Mesendoderm (in vitro differentiated cells): ENCODE measurements at regions not wholly inside any gene's neighbourhood (a gene's known extent, or its start where the extent isn't known, plus 50 kb on each side); places are given as distances from the start of the nearest gene placed in this dataset.

Experiments
- DNase-seq: peaks from one replicate; pipeline ENCODE4 v3.0.0; 2013
- H2AK5ac ChIP-seq: 2 replicates; pipeline ENCODE4 v1.6.1; 2013; ENCODE audit warnings: low read length, inconsistent platforms
- H2BK120ac ChIP-seq: 2 replicates; pipeline ENCODE4 v1.6.1; 2013; ENCODE audit warnings: low read depth, mild to moderate bottlenecking, low read length, moderate library complexity, mixed read lengths
- H2BK15ac ChIP-seq: replicated peaks from 2 replicates; pipeline ENCODE4 v1.6.1; 2013; ENCODE audit warnings: low read depth, mild to moderate bottlenecking, moderate library complexity
- H2BK5ac ChIP-seq: 2 replicates; pipeline ENCODE4 v1.6.1; 2013; ENCODE audit warnings: low read length, inconsistent platforms
- H3K18ac ChIP-seq: 2 replicates; pipeline ENCODE4 v1.6.1; 2013; ENCODE audit warnings: mild to moderate bottlenecking, low read length, mixed read lengths
- H3K23ac ChIP-seq: one replicate; pipeline ENCODE4 v1.6.1; 2013; ENCODE audit warnings: low read length
- H3K27ac ChIP-seq: 2 replicates; pipeline ENCODE4 v1.5.1; 2013; ENCODE audit warnings: low read depth, mild to moderate bottlenecking, inconsistent platforms, low read length, moderate library complexity
- H3K27me3 ChIP-seq: 2 replicates; pipeline ENCODE4 v1.6.1; 2013; ENCODE audit warnings: low read length, control low read depth, mild to moderate bottlenecking, inconsistent platforms; ENCODE audit not compliant: insufficient read depth, poor library complexity
- H3K36me3 ChIP-seq: 2 replicates; pipeline ENCODE4 v1.6.1; 2013; ENCODE audit warnings: low read length, inconsistent platforms; ENCODE audit not compliant: control insufficient read depth, insufficient read depth
- H3K4ac ChIP-seq: one replicate; pipeline ENCODE4 v1.6.1; 2013; ENCODE audit warnings: low read depth, mild to moderate bottlenecking, low read length, moderate library complexity
- H3K4me1 ChIP-seq: 2 replicates; pipeline ENCODE4 v1.6.1; 2013; ENCODE audit warnings: low read depth, low read length, inconsistent platforms; ENCODE audit not compliant: control insufficient read depth
- H3K4me2 ChIP-seq: 2 replicates; pipeline ENCODE4 v1.6.1; 2013; ENCODE audit warnings: low read length
- H3K4me3 ChIP-seq: 2 replicates; pipeline ENCODE4 v1.5.1; 2013; ENCODE audit warnings: mild to moderate bottlenecking, low read length
- H3K56ac ChIP-seq: one replicate; pipeline ENCODE4 v1.6.1; 2013; ENCODE audit warnings: low read length
- H3K79me1 ChIP-seq: 2 replicates; pipeline ENCODE4 v1.6.1; 2013; ENCODE audit warnings: low read length, inconsistent platforms
- H3K79me2 ChIP-seq: 2 replicates; pipeline ENCODE4 v1.6.1; 2013; ENCODE audit warnings: mild to moderate bottlenecking, low read length; ENCODE audit not compliant: control insufficient read depth, insufficient read depth
- H3K9ac ChIP-seq: 2 replicates; pipeline ENCODE4 v1.6.1; 2013; ENCODE audit warnings: low read length, inconsistent platforms
- H4K5ac ChIP-seq: one replicate; pipeline ENCODE4 v1.6.1; 2013; ENCODE audit warnings: low read length
- H4K8ac ChIP-seq: one replicate; pipeline ENCODE4 v1.6.1; 2013; ENCODE audit warnings: low read depth, mild to moderate bottlenecking, control low read depth, low read length, moderate library complexity
- WGBS: extraction: QIAGEN DNeasy Blood & Tissue Kit; methylation state at CpG from one replicate; pipeline ENCODE4 v1.1.7; 2013; ENCODE audit warnings: low lambda C conversion rate, missing lambda C conversion rate; ENCODE audit not compliant: insufficient coverage; ENCODE audit errors: extremely low coverage; 5-methylcytosine and 5-hydroxymethylcytosine counted together

GRCh38 chr10:89857431-89858042 is 156.1 kb downstream of the KIF20B start:
- H3K27ac ChIP-seq: no peak overlapping the region
- H3K4ac ChIP-seq: no peak overlapping the region
- H2AK5ac ChIP-seq: no peak overlapping the region

GRCh38 chr10:89861199-89861573 is 159.8 kb downstream of the KIF20B start:
- Histone ChIP-seq H3K4me1 (no peaks in the 10 kb centered on the region), H3K18ac (no peak overlapping the region), H3K27ac (no peak overlapping the region), H3K79me1 (no peaks in the 10 kb centered on the region), H3K9ac (no peak overlapping the region), H4K5ac (no peak overlapping the region), H2BK15ac (no peak overlapping the region), H3K79me2 (no peaks in the 10 kb centered on the region), H3K56ac (no peak overlapping the region), H3K4me2 (no peak overlapping the region), H2BK5ac (no peak overlapping the region), H3K4ac (no peak overlapping the region), H3K23ac (no peak overlapping the region), H3K4me3 (no peak overlapping the region), H2AK5ac (no peak overlapping the region), H3K27me3 (no peaks in the 10 kb centered on the region), H2BK120ac (no peak overlapping the region), H4K8ac (no peak overlapping the region), H3K36me3 (no peaks in the 10 kb centered on the region)
- no peak for DNase-seq

More at GRCh38 chr10:89857431-89858042, 156.1 kb downstream of the KIF20B start:
- no peak overlapping the region for H3K4me2 ChIP-seq
- H3K9ac ChIP-seq: no peak overlapping the region
- H4K8ac ChIP-seq: no peak overlapping the region
- H3K4me1 ChIP-seq: no peaks in the 10 kb centered on the region
- H3K79me1 ChIP-seq: no peaks in the 10 kb centered on the region
- no peak overlapping the region for H3K18ac ChIP-seq
- H3K23ac ChIP-seq: no peak overlapping the region
- no peak overlapping the region for H2BK120ac ChIP-seq
- no peaks in the 10 kb centered on the region for H3K79me2 ChIP-seq
- H2BK15ac ChIP-seq: no peak overlapping the region
- no peak overlapping the region for H3K4me3 ChIP-seq
- H3K27me3 ChIP-seq: no peaks in the 10 kb centered on the region
- DNase-seq: no peak
- no peak overlapping the region for H2BK5ac ChIP-seq
- H3K36me3 ChIP-seq: no peaks in the 10 kb centered on the region
- no peak overlapping the region for H4K5ac ChIP-seq
- WGBS: no CpG with 5 or more reads among the region's 1 CpG
- H3K56ac ChIP-seq: no peak overlapping the region

GRCh38 chr10:89861584-89862301 is 160.4 kb downstream of the KIF20B start:
- H4K8ac ChIP-seq: no peak overlapping the region
- H3K79me2 ChIP-seq: no peaks in the 10 kb centered on the region
- H3K4me3 ChIP-seq: no peak overlapping the region
- H3K23ac ChIP-seq: no peak overlapping the region
- no peak overlapping the region for H3K9ac ChIP-seq
- no peak overlapping the region for H2BK5ac ChIP-seq
- no peak overlapping the region for H2BK15ac ChIP-seq
- H3K4me1 ChIP-seq: no peaks in the 10 kb centered on the region
- DNase-seq: peak; percentile 18
- H4K5ac ChIP-seq: no peak overlapping the region
- H3K4me2 ChIP-seq: no peak overlapping the region
- H3K18ac ChIP-seq: no peak overlapping the region
- no peaks in the 10 kb centered on the region for H3K79me1 ChIP-seq
- H3K56ac ChIP-seq: no peak overlapping the region
- H3K27me3 ChIP-seq: no peaks in the 10 kb centered on the region
- WGBS: no CpG with 5 or more reads among the region's 3 CpGs
- H2AK5ac ChIP-seq: no peak overlapping the region
- no peaks in the 10 kb centered on the region for H3K36me3 ChIP-seq
- H3K27ac ChIP-seq: no peak overlapping the region
- H3K4ac ChIP-seq: no peak overlapping the region
- no peak overlapping the region for H2BK120ac ChIP-seq

- H4K5ac ChIP-seq: no peak overlapping the region
- H3K4me3 ChIP-seq: no peak overlapping the region
- no CpG with 5 or more reads among the region's 2 CpGs for WGBS
- H3K4ac ChIP-seq: no peak overlapping the region
- H3K4me2 ChIP-seq: no peak overlapping the region
- no peaks in the 10 kb centered on the region for H3K27me3 ChIP-seq
- no peak overlapping the region for H2AK5ac ChIP-seq
- H3K79me2 ChIP-seq: no peaks in the 10 kb centered on the region
- no peak for DNase-seq
- H4K8ac ChIP-seq: no peak overlapping the region
- H3K79me1 ChIP-seq: no peaks in the 10 kb centered on the region
- H3K23ac ChIP-seq: no peak overlapping the region
- no peaks in the 10 kb centered on the region for H3K4me1 ChIP-seq
- H3K56ac ChIP-seq: no peak overlapping the region
- H3K27ac ChIP-seq: no peak overlapping the region
- H3K36me3 ChIP-seq: no peaks in the 10 kb centered on the region
- H2BK5ac ChIP-seq: no peak overlapping the region
- H3K9ac ChIP-seq: no peak overlapping the region
- no peak overlapping the region for H3K18ac ChIP-seq
- no peak overlapping the region for H2BK15ac ChIP-seq
- no peak overlapping the region for H2BK120ac ChIP-seq
Observed at GRCh38 chr10:89867964-89868363, 166.6 kb downstream of the KIF20B start.

- Histone ChIP-seq H4K5ac (no peak overlapping the region), H3K9ac (no peak overlapping the region), H4K8ac (no peak overlapping the region), H2BK15ac (no peak overlapping the region), H3K18ac (no peak overlapping the region), H3K4me1 (no peaks in the 10 kb centered on the region), H3K4me2 (no peak overlapping the region), H3K27me3 (no peaks in the 10 kb centered on the region), H3K36me3 (no peaks in the 10 kb centered on the region), H2AK5ac (no peak overlapping the region), H2BK5ac (no peak overlapping the region), H3K23ac (no peak overlapping the region), H3K27ac (no peak overlapping the region), H3K4me3 (no peak overlapping the region), H3K79me1 (no peaks in the 10 kb centered on the region), H2BK120ac (no peak overlapping the region), H3K4ac (no peak overlapping the region), H3K56ac (no peak overlapping the region), H3K79me2 (no peaks in the 10 kb centered on the region)
- DNase-seq: no peak
- no CpG with 5 or more reads among the region's 2 CpGs for WGBS
Observed at GRCh38 chr10:89869180-89869579, 167.8 kb downstream of the KIF20B start.
